ENCODE measurements at regions not wholly inside any gene's neighbourhood (a gene's known extent, or its start where the extent isn't known, plus 50 kb on each side); places are given as distances from the start of the nearest gene placed in this dataset.
"Not testable (repeated sequence)": the region's sequence is repeated elsewhere in the genome, so short reads cannot be mapped to it uniquely, and the experiment has no call there.

- TF ChIP-seq TAF1 (IDR thresholded peaks at IDR 0.05; ENCODE audit: low read depth, low read length): no peak
- no peak for TF ChIP-seq POLR2A (IDR thresholded peaks at IDR 0.05; ENCODE audit: low read depth, low read length)
- TF ChIP-seq POLR2AphosphoS5 (IDR thresholded peaks at IDR 0.05; ENCODE audit: low read depth, low read length): no peak
- FAIRE-seq: no peak
- DNase-seq (ENCODE audit: insufficient read length, low spot score): no peak
Measured at GRCh38 chr11:98260983-98261382, 759.8 kb upstream of the CNTN5 start.

- FAIRE-seq (no peak), DNase-seq (ENCODE audit: insufficient read length, low spot score) (no peak)
- no peak for TF ChIP-seq POU2F2 (IDR thresholded peaks at IDR 0.05; ENCODE audit: low read depth, low read length)
- no peak for TF ChIP-seq SPI1 (IDR thresholded peaks at IDR 0.05; ENCODE audit: low read depth, low read length)
- TF ChIP-seq POLR2AphosphoS5 (IDR thresholded peaks at IDR 0.05; ENCODE audit: low read depth, low read length): no peak
- TF ChIP-seq POLR2A (IDR thresholded peaks at IDR 0.05; ENCODE audit: low read depth, low read length): no peak
- TF ChIP-seq TAF1 (IDR thresholded peaks at IDR 0.05; ENCODE audit: low read depth, low read length): no peak
- no peak for TF ChIP-seq PAX5 (IDR thresholded peaks at IDR 0.05; ENCODE audit: insufficient read depth, low read length, severe bottlenecking)
Measured at GRCh38 chr11:98277251-98277912, 743.4 kb upstream of the CNTN5 start.

GRCh38 chr11:98289617-98290263, 731.0 kb upstream of the CNTN5 start:
- no peak for TF ChIP-seq POU2F2 (IDR thresholded peaks at IDR 0.05; ENCODE audit: low read depth, low read length)
- TF ChIP-seq TAF1 (IDR thresholded peaks at IDR 0.05; ENCODE audit: low read depth, low read length): no peak
- TF ChIP-seq POLR2A (IDR thresholded peaks at IDR 0.05; ENCODE audit: low read depth, low read length): no peak
- TF ChIP-seq POLR2AphosphoS5 (IDR thresholded peaks at IDR 0.05; ENCODE audit: low read depth, low read length): no peak
- TF ChIP-seq SPI1 (IDR thresholded peaks at IDR 0.05; ENCODE audit: low read depth, low read length): no peak
- no peak for TF ChIP-seq PAX5 (IDR thresholded peaks at IDR 0.05; ENCODE audit: insufficient read depth, low read length, severe bottlenecking)
- FAIRE-seq: no peak
- DNase-seq (ENCODE audit: insufficient read length, low spot score): no peak

GRCh38 chr11:98296091-98296880, 724.5 kb upstream of the CNTN5 start:
- FAIRE-seq (no peak), DNase-seq (ENCODE audit: insufficient read length, low spot score) (no peak)
- no peak for TF ChIP-seq POLR2A (IDR thresholded peaks at IDR 0.05; ENCODE audit: low read depth, low read length)
- no peak for TF ChIP-seq POU2F2 (IDR thresholded peaks at IDR 0.05; ENCODE audit: low read depth, low read length)
- no peak for TF ChIP-seq TAF1 (IDR thresholded peaks at IDR 0.05; ENCODE audit: low read depth, low read length)
- TF ChIP-seq PAX5 (IDR thresholded peaks at IDR 0.05; ENCODE audit: insufficient read depth, low read length, severe bottlenecking): no peak
- no peak for TF ChIP-seq SPI1 (IDR thresholded peaks at IDR 0.05; ENCODE audit: low read depth, low read length)
- no peak for TF ChIP-seq POLR2AphosphoS5 (IDR thresholded peaks at IDR 0.05; ENCODE audit: low read depth, low read length)

- no peak for FAIRE-seq
Measured at GRCh38 chr11:98300719-98301118, 720.0 kb upstream of the CNTN5 start.

GRCh38 chr11:98307827-98308491, 712.8 kb upstream of the CNTN5 start:
- FAIRE-seq: no peak
- no peak for TF ChIP-seq PAX5 (IDR thresholded peaks at IDR 0.05; ENCODE audit: insufficient read depth, low read length, severe bottlenecking)
- no peak for TF ChIP-seq SPI1 (IDR thresholded peaks at IDR 0.05; ENCODE audit: low read depth, low read length)
- TF ChIP-seq POLR2A (IDR thresholded peaks at IDR 0.05; ENCODE audit: low read depth, low read length): no peak
- TF ChIP-seq POLR2AphosphoS5 (IDR thresholded peaks at IDR 0.05; ENCODE audit: low read depth, low read length): no peak
- TF ChIP-seq POU2F2 (IDR thresholded peaks at IDR 0.05; ENCODE audit: low read depth, low read length): no peak
- DNase-seq (ENCODE audit: insufficient read length, low spot score): no peak

More at GRCh38 chr11:98300719-98301118, 720.0 kb upstream of the CNTN5 start:
- DNase-seq (ENCODE audit: insufficient read length, low spot score): no peak
- TF ChIP-seq SPI1 (IDR thresholded peaks at IDR 0.05; ENCODE audit: low read depth, low read length) (no peak), POLR2A (IDR thresholded peaks at IDR 0.05; ENCODE audit: low read depth, low read length) (no peak), TAF1 (IDR thresholded peaks at IDR 0.05; ENCODE audit: low read depth, low read length) (no peak), PAX5 (IDR thresholded peaks at IDR 0.05; ENCODE audit: insufficient read depth, low read length, severe bottlenecking) (no peak), POLR2AphosphoS5 (IDR thresholded peaks at IDR 0.05; ENCODE audit: low read depth, low read length) (no peak), POU2F2 (IDR thresholded peaks at IDR 0.05; ENCODE audit: low read depth, low read length) (no peak)

GRCh38 chr11:98330306-98330705, 690.4 kb upstream of the CNTN5 start:
- FAIRE-seq; DNase-seq (ENCODE audit: insufficient read length, low spot score): not testable (repeated sequence)

- FAIRE-seq (no peak), DNase-seq (ENCODE audit: insufficient read length, low spot score) (no peak)
- TF ChIP-seq POLR2A (IDR thresholded peaks at IDR 0.05; ENCODE audit: low read depth, low read length) (no peak), SPI1 (IDR thresholded peaks at IDR 0.05; ENCODE audit: low read depth, low read length) (no peak), POLR2AphosphoS5 (IDR thresholded peaks at IDR 0.05; ENCODE audit: low read depth, low read length) (no peak), TAF1 (IDR thresholded peaks at IDR 0.05; ENCODE audit: low read depth, low read length) (no peak), POU2F2 (IDR thresholded peaks at IDR 0.05; ENCODE audit: low read depth, low read length) (no peak), PAX5 (IDR thresholded peaks at IDR 0.05; ENCODE audit: insufficient read depth, low read length, severe bottlenecking) (no peak)
Measured at GRCh38 chr11:98358551-98358950, 662.2 kb upstream of the CNTN5 start.

- no peak for DNase-seq (ENCODE audit: insufficient read length, low spot score)
Measured at GRCh38 chr11:98365190-98365589, 655.6 kb upstream of the CNTN5 start.

More at GRCh38 chr11:98365190-98365589, 655.6 kb upstream of the CNTN5 start:
- FAIRE-seq: no peak
- no peak for TF ChIP-seq SPI1 (IDR thresholded peaks at IDR 0.05; ENCODE audit: low read depth, low read length)
- no peak for TF ChIP-seq POU2F2 (IDR thresholded peaks at IDR 0.05; ENCODE audit: low read depth, low read length)
- TF ChIP-seq TAF1 (IDR thresholded peaks at IDR 0.05; ENCODE audit: low read depth, low read length): no peak
- TF ChIP-seq PAX5 (IDR thresholded peaks at IDR 0.05; ENCODE audit: insufficient read depth, low read length, severe bottlenecking): no peak

Data from GM12891 (cell line).